ENCODE measurements at regions not wholly inside any gene's neighbourhood (a gene's known extent, or its start where the extent isn't known, plus 50 kb on each side); places are given as distances from the start of the nearest gene placed in this dataset.

DNA sequence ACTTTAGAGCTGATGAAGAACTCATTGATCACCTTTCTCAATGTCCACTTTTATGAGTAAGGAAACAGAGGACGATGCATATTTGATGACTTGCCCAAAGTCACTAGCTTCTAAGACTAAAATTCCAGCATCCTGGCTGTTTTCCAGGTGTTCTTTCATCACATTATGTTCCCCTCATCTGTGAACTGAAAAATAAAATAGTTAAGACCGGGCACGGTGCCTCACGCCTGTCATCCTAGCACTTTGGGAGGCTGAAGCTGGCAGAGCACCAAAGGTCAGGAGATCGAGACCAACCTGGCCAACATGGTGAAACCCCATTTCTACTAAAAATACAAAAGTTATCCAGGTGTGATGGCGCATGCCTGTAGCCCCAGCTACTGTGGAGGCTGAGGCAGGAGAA, 297.5 kb downstream of the DUSP10 start:
- TF ChIP-seq GATA2 (IDR thresholded peaks at IDR 0.05; ENCODE audit: low read depth, low read length) (no peak), GATA3 (IDR thresholded peaks at IDR 0.05; ENCODE audit: low read depth, low read length) (no peak)

Measured in SH-SY5Y (cell line).